ENCODE measurements at regions not wholly inside any gene's neighbourhood (a gene's known extent, or its start where the extent isn't known, plus 50 kb on each side); places are given as distances from the start of the nearest gene placed in this dataset.

DNA sequence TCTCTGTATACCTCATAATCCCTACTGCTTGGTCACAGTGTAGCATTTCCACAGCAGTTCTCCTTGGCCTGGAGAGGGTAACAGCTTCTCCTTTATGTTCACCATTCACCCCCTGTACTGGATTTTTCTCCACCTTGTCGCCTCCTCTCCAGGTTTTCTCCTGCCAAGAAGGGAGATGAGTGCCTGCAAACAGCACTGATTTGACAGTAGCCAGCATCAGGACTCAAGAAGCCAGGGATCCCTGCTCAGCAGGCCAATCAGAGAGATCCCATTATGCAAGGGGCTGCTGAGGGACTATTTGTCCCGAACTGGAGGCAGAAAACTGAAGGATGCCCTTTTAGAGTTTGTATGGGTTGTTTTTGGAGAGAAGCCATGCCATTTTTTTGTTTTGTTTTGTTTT lies 68.6 kb upstream of the RIPOR2 start:
- H3K27me3 ChIP-seq (ENCODE audit: control insufficient read depth, insufficient read depth, low read length): no peaks in the 10 kb centered on the region

DNA sequence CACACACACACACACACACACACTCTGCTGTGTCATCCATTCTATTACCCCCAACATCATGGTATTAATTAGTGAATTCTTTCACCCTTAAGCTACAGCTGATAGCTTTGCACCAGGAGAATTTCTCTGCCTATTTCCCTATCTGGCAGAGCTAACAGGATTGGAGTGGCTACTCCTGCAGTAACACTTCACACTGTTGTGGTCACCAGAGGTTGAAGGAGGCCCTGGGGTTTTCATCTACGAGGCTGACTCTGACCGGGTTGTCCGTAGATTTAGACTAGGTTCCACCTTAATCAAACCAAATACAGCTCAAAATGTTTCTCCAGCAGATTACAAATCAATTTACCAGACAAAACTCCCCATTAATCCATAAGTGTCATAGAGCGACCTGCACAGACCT lies 69.2 kb upstream of the RIPOR2 start:
- no peak overlapping the region for H3K9ac ChIP-seq (ENCODE audit: low read depth, low read length)

More for the DNA sequence above, 68.6 kb upstream of the RIPOR2 start:
- no peak overlapping the region for H3K4me3 ChIP-seq (ENCODE audit: low read depth, low read length)
- H3K36me3 ChIP-seq (ENCODE audit: control insufficient read depth, insufficient read depth, low read length): no peaks in the 10 kb centered on the region
- H3K9me3 ChIP-seq (ENCODE audit: control insufficient read depth, insufficient read depth, low read length): no peaks in the 10 kb centered on the region
- H3K9ac ChIP-seq (ENCODE audit: low read depth, low read length): no peak overlapping the region
- no peaks in the 10 kb centered on the region for H3K4me1 ChIP-seq (ENCODE audit: control insufficient read depth, insufficient read depth, low read length)

DNA sequence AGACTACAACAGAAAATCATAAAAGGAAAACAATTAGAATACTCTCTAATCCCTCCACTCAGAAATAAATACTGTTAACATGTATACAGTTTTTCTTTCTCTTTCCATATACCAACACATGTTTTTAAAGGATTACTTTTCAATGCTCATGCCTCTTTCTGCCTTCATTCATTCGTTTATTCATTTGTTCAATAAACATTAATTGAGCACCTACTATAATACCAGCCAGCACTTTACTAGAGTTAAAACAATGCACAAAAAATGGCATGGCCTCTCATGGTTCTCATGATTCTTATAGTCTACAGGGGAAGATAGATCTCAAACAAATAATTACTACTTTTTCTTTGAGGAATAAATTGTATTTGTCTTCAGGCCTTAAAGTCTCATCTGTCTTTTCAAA lies 70.3 kb upstream of the RIPOR2 start:
- Histone ChIP-seq H3K4me1 (ENCODE audit: control insufficient read depth, insufficient read depth, low read length) (no peaks in the 10 kb centered on the region), H3K9me3 (ENCODE audit: control insufficient read depth, insufficient read depth, low read length) (no peaks in the 10 kb centered on the region), H3K4me3 (ENCODE audit: low read depth, low read length) (no peak overlapping the region), H3K36me3 (ENCODE audit: control insufficient read depth, insufficient read depth, low read length) (no peaks in the 10 kb centered on the region), H3K27me3 (ENCODE audit: control insufficient read depth, insufficient read depth, low read length) (no peaks in the 10 kb centered on the region), H3K9ac (ENCODE audit: low read depth, low read length) (no peak overlapping the region)

More for the DNA sequence above, 69.2 kb upstream of the RIPOR2 start:
- no peak overlapping the region for H3K4me3 ChIP-seq (ENCODE audit: low read depth, low read length)
- no peaks in the 10 kb centered on the region for H3K9me3 ChIP-seq (ENCODE audit: control insufficient read depth, insufficient read depth, low read length)
- H3K27me3 ChIP-seq (ENCODE audit: control insufficient read depth, insufficient read depth, low read length): no peaks in the 10 kb centered on the region
- no peaks in the 10 kb centered on the region for H3K36me3 ChIP-seq (ENCODE audit: control insufficient read depth, insufficient read depth, low read length)
- H3K4me1 ChIP-seq (ENCODE audit: control insufficient read depth, insufficient read depth, low read length): no peaks in the 10 kb centered on the region

DNA sequence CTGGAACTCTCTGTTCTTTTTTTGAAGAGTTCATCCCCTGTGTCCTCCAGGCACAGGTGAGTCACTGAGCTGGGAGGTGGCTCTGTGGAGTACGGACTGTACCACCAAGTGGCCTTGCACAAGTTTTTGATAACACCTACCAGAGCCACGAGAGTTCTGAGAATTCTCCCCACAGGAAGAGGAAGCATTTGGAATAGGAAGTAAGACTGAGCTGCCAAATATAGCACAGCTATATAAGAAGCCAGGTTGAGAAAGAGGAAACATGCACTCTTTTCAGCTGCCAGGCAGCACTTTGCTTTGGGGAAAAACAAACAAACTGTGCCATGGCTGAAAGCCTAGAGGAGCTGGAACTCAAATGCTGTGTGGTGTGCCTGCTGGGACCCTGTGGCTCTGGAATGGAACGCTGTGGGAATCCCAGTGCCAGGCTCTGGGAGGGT lies 70.8 kb upstream of the RIPOR2 start:
- H3K9ac ChIP-seq (ENCODE audit: low read depth, low read length): no peak overlapping the region
- H3K36me3 ChIP-seq (ENCODE audit: control insufficient read depth, insufficient read depth, low read length): no peaks in the 10 kb centered on the region
- no peaks in the 10 kb centered on the region for H3K4me1 ChIP-seq (ENCODE audit: control insufficient read depth, insufficient read depth, low read length)
- no peaks in the 10 kb centered on the region for H3K27me3 ChIP-seq (ENCODE audit: control insufficient read depth, insufficient read depth, low read length)
- no peak overlapping the region for H3K4me3 ChIP-seq (ENCODE audit: low read depth, low read length)
- no peaks in the 10 kb centered on the region for H3K9me3 ChIP-seq (ENCODE audit: control insufficient read depth, insufficient read depth, low read length)

DNA sequence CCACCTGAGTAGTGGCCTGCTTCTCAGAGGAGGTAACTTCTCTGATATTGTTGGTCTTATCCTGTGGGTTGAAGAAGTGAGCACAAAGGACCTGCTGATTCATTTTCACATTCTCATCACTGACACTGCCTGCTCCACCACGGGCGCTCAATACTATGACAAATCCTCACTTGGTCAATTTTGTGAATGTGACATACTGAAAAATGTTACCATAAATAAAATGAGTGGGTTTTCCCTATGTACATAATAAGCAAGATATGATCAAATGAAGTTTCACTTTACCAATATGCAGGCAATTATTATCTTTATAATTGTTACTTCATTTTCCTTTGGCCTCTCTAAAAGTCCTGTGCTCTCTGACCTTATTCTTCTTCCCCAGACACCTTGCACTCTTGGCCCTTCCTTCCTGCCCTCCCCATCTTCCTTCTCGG lies 71.5 kb upstream of the RIPOR2 start:
- H3K9ac ChIP-seq (ENCODE audit: low read depth, low read length): no peak overlapping the region

DNA sequence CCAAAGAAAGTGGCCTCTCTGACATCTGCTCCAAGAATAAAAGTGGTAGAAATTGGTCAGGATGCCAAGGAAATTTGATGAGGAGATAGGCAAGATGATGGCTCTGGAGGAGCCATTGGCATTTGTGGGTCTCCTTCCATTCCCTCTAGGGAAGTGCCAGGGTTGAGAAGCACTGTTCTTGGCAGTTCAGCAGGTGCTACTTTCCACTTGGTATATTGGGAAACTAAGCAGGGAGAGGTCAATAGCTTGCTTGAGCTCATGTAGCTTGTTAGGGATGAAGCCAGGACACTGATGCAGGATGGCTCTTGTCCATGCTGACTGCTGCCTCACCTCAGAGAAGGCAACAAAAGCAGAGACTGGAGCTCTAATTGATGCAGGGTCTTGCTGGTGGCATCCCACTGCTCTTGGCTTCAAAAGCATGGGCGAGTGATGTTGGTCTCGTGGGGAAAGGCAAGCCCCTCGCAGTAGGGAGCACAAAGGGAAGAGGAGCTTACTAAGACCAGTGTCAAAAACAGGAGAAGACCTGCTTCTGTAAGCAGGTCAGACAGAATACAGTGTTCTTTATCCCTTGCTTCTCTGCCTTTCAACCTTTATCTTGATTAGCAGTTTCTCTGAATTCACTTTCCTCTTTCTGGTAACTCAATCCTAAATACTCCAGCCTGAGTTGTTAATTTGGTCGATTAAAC lies 73.1 kb upstream of the RIPOR2 start:
- H3K9me3 ChIP-seq (ENCODE audit: control insufficient read depth, insufficient read depth, low read length): no peaks in the 10 kb centered on the region
- no peaks in the 10 kb centered on the region for H3K4me1 ChIP-seq (ENCODE audit: control insufficient read depth, insufficient read depth, low read length)
- no peaks in the 10 kb centered on the region for H3K36me3 ChIP-seq (ENCODE audit: control insufficient read depth, insufficient read depth, low read length)
- no peak overlapping the region for H3K4me3 ChIP-seq (ENCODE audit: low read depth, low read length)
- H3K27me3 ChIP-seq (ENCODE audit: control insufficient read depth, insufficient read depth, low read length): no peaks in the 10 kb centered on the region
- no peak overlapping the region for H3K9ac ChIP-seq (ENCODE audit: low read depth, low read length)

More for the DNA sequence above, 71.5 kb upstream of the RIPOR2 start:
- Histone ChIP-seq H3K4me1 (ENCODE audit: control insufficient read depth, insufficient read depth, low read length) (no peaks in the 10 kb centered on the region), H3K27me3 (ENCODE audit: control insufficient read depth, insufficient read depth, low read length) (no peaks in the 10 kb centered on the region), H3K4me3 (ENCODE audit: low read depth, low read length) (no peak overlapping the region), H3K36me3 (ENCODE audit: control insufficient read depth, insufficient read depth, low read length) (no peaks in the 10 kb centered on the region), H3K9me3 (ENCODE audit: control insufficient read depth, insufficient read depth, low read length) (no peaks in the 10 kb centered on the region)

DNA sequence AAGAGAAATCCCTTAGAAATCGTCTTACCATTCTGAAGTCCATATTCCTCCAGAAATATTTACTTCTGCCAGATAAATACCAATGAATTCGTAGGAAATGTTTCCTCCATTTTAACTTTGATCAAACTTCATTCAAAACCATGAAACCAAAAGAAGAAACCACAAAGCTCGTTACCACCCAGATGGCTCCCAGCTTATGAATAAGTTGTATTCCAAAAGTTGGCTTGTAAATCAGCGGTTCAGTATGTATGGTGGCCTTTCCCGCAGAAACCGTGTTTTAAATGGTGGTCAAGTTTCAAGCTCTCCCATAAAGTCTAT lies 73.6 kb upstream of the RIPOR2 start:
- no peaks in the 10 kb centered on the region for H3K4me1 ChIP-seq (ENCODE audit: control insufficient read depth, insufficient read depth, low read length)
- H3K9me3 ChIP-seq (ENCODE audit: control insufficient read depth, insufficient read depth, low read length): no peaks in the 10 kb centered on the region
- H3K27me3 ChIP-seq (ENCODE audit: control insufficient read depth, insufficient read depth, low read length): no peaks in the 10 kb centered on the region
- no peak overlapping the region for H3K4me3 ChIP-seq (ENCODE audit: low read depth, low read length)
- no peaks in the 10 kb centered on the region for H3K36me3 ChIP-seq (ENCODE audit: control insufficient read depth, insufficient read depth, low read length)
- H3K9ac ChIP-seq (ENCODE audit: low read depth, low read length): no peak overlapping the region

DNA sequence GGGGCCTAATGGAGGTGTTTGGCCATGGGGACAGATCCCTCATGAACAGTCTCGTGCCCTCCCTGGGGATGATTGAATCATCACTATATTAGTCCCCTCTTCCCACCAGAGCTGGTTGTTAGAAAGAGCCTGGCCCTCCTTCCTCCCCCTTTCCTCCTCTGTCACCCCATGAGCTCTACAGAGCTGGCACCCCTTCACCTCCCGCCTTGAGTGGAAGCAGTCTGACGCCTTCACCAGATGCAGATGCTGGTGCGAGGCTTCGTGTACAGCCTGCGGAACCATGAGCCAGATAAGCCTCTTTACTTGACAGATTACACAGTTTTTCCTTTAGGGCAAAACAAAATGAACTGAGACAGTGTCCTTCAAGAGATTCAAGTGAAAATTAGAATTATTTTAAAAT lies 74.4 kb upstream of the RIPOR2 start:
- Histone ChIP-seq H3K4me3 (ENCODE audit: low read depth, low read length) (no peak overlapping the region), H3K36me3 (ENCODE audit: control insufficient read depth, insufficient read depth, low read length) (no peaks in the 10 kb centered on the region), H3K9ac (ENCODE audit: low read depth, low read length) (no peak overlapping the region), H3K9me3 (ENCODE audit: control insufficient read depth, insufficient read depth, low read length) (no peaks in the 10 kb centered on the region), H3K27me3 (ENCODE audit: control insufficient read depth, insufficient read depth, low read length) (no peaks in the 10 kb centered on the region), H3K4me1 (ENCODE audit: control insufficient read depth, insufficient read depth, low read length) (no peaks in the 10 kb centered on the region)

DNA sequence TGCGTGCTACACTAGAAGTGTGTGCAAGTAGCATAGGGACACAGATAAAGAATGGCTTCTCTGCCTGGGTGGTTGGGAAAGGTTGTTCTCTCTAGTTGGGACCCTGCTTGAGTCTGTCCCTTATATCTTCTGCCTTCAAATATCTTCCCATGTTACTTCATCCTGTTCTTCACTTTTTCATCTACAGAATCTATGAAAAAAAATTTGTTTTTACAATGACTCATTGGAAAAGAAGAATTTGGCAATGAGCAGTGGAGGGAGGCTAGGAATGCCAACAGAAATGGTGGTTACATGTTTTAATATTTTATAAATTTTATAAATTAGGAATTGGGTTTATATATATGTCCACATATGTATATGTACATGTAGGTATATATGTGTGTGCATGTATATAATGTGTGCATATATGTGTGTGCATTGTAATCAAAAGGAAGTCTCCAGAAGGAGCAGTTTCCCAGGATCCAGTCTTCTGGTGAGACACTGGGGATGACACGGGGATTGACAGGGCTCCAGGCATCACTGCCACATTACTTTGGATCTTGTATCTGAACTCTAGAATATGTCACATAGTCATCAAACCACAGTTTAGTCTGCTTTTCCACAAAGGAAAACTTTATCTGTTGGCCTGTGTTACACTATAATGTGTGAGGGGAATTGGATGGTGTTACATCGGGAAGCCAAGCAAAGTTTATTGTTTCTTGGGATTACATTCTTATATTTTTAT lies 75.3 kb upstream of the RIPOR2 start:
- no peaks in the 10 kb centered on the region for H3K4me1 ChIP-seq (ENCODE audit: control insufficient read depth, insufficient read depth, low read length)
- H3K4me3 ChIP-seq (ENCODE audit: low read depth, low read length): no peak overlapping the region
- H3K36me3 ChIP-seq (ENCODE audit: control insufficient read depth, insufficient read depth, low read length): no peaks in the 10 kb centered on the region
- no peak overlapping the region for H3K9ac ChIP-seq (ENCODE audit: low read depth, low read length)
- no peaks in the 10 kb centered on the region for H3K9me3 ChIP-seq (ENCODE audit: control insufficient read depth, insufficient read depth, low read length)
- no peaks in the 10 kb centered on the region for H3K27me3 ChIP-seq (ENCODE audit: control insufficient read depth, insufficient read depth, low read length)

DNA sequence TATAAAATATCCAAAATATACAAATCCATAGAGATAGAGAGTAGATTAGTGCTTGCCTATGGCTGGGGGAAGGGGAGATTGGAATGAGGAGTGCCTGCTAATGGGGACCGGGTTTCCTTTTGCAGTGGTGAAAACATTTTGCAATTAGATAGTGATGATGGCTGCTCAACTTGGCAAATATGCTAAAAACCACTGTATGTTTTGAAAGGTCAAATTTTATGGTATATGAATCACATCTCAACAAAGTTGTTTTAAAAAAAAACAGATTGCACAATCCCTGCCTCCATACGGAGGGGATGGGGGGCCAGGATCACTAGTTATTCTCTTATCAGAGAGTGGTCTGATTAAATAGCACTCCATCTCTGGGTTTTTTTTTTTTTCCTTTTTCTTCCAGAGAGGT lies 76.9 kb upstream of the RIPOR2 start:
- H3K9ac ChIP-seq (ENCODE audit: low read depth, low read length): no peak overlapping the region
- H3K27me3 ChIP-seq (ENCODE audit: control insufficient read depth, insufficient read depth, low read length): no peaks in the 10 kb centered on the region
- no peaks in the 10 kb centered on the region for H3K36me3 ChIP-seq (ENCODE audit: control insufficient read depth, insufficient read depth, low read length)
- peaks cover 5% of the 10 kb centered on the region for H3K4me1 ChIP-seq (ENCODE audit: control insufficient read depth, insufficient read depth, low read length)
- no peak overlapping the region for H3K4me3 ChIP-seq (ENCODE audit: low read depth, low read length)
- H3K9me3 ChIP-seq (ENCODE audit: control insufficient read depth, insufficient read depth, low read length): no peaks in the 10 kb centered on the region

DNA sequence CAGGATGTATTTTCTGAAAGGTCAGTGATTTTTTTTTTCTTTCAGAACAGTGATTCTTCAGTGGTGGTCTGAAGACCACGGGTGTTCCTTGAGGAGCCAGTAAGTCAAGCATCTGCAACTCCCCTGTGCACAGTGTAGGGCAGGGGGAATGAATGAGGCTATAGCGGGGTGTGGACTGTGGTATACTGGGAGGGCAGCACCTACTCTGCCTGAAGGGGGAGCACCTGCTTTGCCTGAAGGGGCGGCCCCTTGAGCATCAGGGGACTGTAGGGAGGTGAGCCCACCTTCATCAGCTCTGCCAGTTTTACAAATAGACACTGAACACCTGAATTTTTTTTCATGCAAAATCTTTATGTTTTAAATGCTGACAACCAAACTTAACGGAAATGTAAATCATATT lies 77.5 kb upstream of the RIPOR2 start:
- Histone ChIP-seq H3K27me3 (ENCODE audit: control insufficient read depth, insufficient read depth, low read length) (no peaks in the 10 kb centered on the region), H3K4me3 (ENCODE audit: low read depth, low read length) (no peak overlapping the region), H3K9me3 (ENCODE audit: control insufficient read depth, insufficient read depth, low read length) (no peaks in the 10 kb centered on the region), H3K9ac (ENCODE audit: low read depth, low read length) (no peak overlapping the region), H3K36me3 (ENCODE audit: control insufficient read depth, insufficient read depth, low read length) (no peaks in the 10 kb centered on the region), H3K4me1 (ENCODE audit: control insufficient read depth, insufficient read depth, low read length) (peaks cover 7% of the 10 kb centered on the region)

DNA sequence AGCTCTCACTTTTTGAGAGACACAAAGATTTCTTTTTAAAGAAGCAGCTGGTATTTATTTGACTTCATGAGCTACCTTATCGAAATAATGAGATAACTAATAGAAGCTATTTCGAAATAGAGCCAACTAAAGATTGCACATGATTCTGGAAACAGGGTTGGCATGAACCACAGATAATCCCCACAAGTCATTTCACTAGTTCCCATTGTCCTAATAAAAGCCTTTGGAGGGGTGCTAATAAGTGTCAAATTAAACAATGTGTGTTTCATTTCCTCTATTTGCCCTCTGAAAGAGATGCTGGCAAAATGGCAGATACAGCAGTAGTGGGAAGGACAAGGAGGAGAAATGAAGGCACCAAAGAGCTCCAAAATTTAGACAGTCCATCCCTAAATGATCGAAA lies 78.6 kb upstream of the RIPOR2 start:
- Histone ChIP-seq H3K9me3 (ENCODE audit: control insufficient read depth, insufficient read depth, low read length) (no peaks in the 10 kb centered on the region), H3K4me3 (ENCODE audit: low read depth, low read length) (no peak overlapping the region), H3K9ac (ENCODE audit: low read depth, low read length) (no peak overlapping the region), H3K36me3 (ENCODE audit: control insufficient read depth, insufficient read depth, low read length) (no peaks in the 10 kb centered on the region), H3K27me3 (ENCODE audit: control insufficient read depth, insufficient read depth, low read length) (no peaks in the 10 kb centered on the region), H3K4me1 (ENCODE audit: control insufficient read depth, insufficient read depth, low read length) (peaks cover 7% of the 10 kb centered on the region)
